GM19438 (cell line): ENCODE measurements at regions not wholly inside any gene's neighbourhood (a gene's known extent, or its start where the extent isn't known, plus 50 kb on each side); places are given as distances from the start of the nearest gene placed in this dataset.
"Not testable (repeated sequence)": the region's sequence is repeated elsewhere in the genome, so short reads cannot be mapped to it uniquely, and the experiment has no call there.

Experiments used
- ATAC-seq: cut with Tn5 transposase; IDR thresholded peaks from one replicate; pipeline ENCODE4 v1.9.1; 2021; ENCODE audit warnings: low read depth; ENCODE audit not compliant: unreplicated experiment

DNA sequence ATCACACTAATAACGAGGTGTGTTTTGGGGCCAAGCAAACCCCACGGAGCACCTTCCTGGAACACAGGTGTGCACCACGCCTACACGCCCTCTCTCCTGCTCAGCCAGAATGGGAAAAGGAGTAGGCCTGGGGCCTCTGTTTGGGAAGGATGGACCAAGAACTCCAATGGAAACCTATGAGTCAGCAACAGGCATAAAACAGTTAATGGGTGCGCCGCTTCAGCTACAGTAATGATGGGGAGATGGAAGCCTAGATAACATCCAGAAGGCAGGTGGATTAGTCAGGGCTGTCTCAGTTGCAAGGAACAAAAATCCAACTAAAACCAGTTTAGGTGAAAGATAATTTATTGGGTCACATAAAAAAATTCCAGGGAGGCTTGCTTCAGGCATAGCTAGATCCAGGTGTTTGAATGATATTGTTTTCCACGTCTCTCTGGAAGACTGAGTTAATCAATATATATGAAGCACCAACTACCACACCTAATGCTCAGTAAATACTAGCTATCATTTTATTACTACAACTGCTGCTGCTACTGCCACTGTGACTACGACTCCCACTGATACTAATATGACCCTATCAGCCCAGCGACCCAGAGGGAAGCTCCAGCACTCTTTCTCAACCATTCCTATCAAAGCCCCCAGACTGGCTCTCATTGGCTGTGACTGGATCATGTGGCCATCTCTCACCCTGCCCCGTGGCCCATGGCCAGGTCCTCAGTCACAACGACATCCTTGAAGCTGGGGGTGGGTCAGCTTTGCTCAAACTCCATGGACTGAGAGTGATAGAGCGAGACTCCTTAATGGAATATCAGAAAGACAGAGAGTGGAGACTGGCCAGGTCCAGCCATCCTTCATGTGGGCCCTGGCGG lies 155.2 kb upstream of the PTPN1 start:
- no peak for ATAC-seq

DNA sequence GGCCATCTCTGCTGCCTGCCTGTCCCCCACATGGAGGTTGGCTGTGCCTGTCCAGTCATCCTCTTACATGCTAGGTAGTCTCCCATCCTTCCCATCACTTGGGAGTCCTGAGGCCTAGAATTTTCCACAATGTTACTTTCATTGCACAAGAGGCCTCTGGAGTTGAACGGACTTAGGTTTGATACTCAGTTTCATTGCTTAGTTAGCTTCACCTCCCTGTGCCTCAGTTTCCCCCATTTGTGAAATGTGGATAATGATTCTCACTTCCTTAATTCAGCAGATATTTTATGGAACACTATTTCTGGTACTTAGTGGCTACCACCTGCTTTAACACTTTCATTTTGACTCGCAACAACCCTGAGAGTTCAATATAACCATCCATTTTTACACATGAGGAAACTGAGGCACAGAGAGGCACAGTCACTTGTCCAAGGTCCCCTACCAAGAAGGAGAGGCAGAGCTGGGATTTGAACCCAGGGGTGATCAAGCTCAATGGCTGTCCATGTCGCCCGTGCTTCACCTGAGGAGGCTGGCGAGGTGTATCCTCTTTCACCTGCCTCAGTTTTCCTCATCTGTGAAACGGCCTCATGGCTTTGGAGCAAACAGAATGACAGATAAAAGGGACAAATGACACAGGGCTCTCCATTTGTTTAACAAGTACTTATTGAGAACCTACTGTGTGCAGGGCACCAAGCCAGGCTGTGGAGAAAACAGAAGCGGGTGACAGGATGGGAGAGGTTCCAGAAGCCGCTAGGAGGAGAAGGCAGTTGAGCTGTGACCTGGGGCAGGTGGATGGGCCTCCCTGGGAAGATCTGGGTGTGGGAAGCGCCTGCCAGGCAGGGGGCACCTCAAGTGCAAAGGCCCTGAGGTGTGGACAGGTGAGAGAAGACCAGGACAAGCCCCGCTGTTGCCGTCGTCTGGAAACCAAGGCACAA lies 154.3 kb upstream of the PTPN1 start:
- no peak for ATAC-seq

DNA sequence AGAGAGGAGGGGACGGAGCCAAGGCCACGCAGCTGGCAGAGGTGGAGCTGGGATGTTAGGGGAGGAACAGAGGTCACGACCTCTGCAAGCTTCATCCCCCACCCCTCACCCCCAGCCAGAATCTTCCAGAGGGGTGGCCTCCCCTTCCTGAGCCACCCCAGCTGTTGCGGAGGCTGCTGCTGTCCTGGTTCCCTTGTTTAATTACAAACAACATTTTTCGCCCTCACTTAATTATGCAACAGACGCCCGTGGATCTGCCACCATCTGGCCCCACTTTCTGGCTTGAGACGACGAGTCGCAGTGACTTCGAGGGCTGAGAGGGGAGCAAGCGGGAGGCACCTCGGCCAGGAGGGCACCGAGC lies 153.7 kb upstream of the PTPN1 start:
- no peak for ATAC-seq

DNA sequence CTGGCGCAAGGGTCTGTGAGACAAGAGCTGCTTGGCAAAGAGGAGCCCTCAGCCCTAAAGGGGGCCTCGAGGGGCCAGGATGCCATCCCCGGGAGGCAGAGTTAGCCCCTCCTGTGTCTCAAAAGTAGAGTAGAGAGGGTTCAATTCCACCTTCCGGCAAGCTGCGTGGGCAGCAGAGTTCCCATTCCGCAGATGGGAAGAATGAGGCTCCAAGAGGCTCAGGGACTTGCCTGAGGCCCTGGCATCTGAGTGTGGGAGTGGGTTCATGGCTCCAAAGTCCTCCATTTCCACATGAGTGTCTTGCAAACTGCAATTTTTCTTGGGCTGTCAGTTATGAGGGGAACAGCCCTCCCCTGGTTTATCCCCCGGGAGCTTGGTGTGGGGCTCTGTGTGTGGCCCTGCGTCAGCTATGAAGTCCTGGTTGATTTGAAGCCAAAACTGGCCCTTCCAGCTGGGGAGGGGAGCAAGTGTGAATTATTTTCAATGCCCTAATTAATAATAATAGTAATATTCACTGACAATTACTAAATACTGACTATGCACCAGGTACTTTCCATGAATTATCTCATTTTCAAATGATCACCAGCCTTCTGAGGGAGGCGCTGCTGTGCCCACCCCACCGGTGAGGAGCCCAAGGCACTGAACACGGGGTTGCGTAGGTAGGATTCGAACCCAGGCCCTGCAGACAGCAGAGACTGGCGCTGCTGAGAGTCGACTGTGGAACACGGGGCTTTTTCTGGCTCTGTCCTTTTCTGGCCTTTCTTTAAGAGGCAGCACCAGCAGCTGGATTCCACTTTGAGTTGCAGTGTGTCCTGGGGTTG lies 153.0 kb upstream of the PTPN1 start:
- no peak for ATAC-seq

DNA sequence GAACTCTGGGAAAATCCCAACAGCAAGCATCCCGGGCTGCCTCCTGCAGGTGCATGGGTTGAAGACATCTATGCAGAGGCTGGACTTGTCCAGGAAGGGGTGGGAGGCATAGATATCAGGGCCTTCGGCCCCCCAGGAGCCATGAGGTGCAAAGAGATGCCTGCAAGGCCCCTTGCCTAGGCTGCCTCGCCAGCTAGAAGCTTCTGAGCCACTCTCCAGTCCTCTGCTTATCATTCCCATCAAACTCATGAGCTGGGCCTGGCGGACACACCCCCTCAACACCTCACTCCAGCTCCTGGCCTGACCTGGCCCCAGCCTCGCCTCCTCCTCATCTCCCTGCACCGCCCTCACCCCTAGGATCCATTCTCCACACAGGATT lies 152.4 kb upstream of the PTPN1 start:
- ATAC-seq = no peak

DNA sequence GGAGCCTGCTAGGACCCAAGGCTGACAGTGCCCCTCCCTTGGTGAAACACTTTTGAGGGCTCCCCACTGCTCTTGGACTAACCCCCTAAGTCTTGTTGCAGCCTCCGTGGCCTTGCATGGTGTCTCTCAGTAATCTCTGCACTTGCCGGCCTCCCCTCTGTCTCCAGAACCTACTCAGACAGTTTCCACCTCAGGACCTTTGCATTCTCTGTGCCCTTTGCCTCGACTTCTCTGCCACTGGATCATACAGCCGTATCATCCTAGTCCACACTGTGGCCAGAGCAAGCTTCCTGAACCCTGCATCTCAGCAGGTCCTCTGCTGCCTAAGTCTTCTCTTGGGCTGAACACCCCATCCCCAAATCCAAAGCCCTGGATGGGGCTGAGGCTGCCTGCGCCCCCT lies 152.0 kb upstream of the PTPN1 start:
- no peak for ATAC-seq

DNA sequence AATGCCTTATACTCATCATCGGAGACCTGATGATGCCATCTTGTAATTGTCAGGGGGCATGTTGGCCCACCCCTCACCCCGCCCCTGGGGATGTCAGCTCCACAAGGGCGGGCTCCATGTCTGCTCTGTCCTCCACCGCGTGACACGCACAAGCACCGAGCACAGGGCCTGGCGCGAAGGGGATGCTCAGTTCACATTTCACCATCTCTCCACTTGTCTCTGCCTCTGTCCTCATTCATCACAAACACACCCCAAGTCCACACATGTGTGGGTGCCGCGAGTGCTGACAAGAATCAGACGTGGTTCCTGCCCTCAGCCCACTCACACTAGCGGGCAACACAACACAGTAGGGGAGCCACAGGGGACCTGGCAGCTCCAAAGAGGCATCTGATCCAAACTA lies 151.2 kb upstream of the PTPN1 start:
- no peak for ATAC-seq

DNA sequence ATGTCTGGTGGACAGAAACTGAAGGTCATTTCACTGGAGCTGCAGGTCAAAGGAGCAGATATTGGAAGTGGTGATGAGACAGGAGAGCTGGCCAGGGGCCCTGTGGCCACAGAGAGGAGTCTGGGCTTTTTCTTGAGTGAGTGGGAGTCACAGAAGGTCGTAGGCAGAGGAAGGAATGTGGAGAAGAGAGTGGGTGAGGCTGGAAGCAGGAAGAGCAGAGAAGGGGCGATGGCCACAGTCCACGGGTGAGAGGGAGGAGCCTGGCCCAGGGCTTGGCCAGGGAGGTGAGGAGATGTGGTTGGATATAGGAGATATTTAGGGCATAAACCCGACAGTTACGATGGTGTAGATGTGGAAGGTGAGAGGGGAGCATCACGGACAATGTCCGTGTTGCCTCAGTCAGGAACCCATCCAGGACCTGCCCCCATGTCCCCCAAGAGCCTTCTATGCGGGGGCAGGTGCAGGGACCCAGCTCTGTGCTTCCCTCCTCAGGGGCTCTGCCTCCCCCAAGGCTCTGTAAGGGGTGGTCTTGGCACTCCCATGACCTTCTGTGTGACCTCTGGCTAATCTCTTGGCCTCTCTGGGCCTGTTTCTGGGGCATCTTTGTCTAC lies 150.5 kb upstream of the PTPN1 start:
- no peak for ATAC-seq

DNA sequence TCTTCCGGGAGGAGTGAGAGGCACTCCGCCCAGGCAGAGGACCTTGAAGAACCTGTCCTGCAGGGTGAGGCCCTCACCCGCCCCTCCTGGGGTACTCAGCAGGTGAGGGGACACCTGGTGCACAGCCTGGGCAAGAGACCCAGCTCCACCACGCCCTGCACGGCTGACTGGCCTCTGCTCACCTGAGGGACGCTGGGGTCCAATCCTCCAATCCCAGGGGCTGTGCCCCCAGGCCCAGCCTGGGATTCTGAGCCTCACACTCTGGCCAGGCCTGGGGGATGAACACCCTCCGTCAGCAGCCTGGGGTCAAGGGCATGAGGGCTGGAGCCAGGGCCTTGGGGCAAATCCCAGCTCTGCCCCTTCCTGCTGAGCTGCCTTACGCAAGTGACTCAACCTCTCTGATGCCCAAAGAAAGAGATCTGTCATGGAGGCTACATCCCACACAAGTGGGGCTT lies 149.9 kb upstream of the PTPN1 start:
- no peak for ATAC-seq

DNA sequence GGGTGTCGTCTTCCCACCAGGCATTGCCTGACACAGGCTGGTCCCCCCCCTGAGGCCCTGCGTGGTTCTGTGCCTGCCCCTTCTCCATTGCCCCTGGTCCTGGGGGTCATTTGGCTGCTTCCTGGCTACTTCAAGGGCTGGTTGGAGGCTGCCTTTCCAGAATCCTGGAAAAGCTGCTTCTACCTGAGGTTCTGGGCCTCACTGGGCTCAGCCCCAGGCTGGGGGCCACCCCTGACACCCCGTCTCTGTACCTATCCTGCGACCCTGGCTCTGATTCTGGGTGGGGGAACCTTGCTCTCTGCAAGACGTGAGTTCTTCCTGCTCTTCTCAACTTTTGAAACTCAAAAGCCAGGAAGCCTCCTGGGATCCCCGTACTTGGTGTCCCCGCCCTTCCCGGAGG lies 149.3 kb upstream of the PTPN1 start:
- no peak for ATAC-seq

DNA sequence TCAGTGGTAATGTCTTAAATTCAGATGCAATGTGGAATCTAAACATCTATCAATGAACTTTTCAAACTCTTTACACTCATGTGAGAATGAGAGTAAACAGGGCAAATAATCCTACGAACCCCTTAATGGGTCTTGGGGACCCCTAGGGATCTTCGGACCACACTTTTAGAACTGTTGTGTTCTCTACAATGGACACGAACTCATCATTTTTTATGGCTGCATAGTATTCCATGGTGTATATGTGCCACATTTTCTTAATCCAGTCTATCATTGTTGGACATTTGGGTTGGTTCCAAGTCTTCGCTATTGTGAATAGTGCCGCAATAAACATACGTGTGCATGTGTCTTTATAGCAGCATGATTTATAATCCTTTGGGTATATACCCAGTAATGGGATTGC lies 148.0 kb upstream of the PTPN1 start:
- ATAC-seq = not testable (repeated sequence)

DNA sequence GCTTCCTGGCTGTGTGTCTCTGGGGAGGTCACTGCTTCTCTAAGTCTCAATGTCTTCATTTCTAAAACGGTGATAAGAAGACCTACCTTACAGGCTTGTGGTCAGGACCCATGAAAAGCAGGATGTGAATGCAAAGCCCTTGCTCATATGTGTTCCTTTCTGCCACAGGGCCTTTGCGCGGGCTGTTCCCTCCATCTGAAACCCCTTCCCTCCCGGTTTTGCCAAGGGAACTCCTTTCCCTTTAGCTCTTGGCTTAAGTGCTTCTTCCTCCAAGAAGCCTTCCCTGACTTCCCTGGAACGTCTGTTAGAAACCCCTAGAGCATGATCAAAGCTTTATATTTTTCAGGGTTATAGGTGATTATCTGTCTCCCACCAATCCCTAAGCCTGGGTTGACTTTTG lies 147.2 kb upstream of the PTPN1 start:
- ATAC-seq = no peak

DNA sequence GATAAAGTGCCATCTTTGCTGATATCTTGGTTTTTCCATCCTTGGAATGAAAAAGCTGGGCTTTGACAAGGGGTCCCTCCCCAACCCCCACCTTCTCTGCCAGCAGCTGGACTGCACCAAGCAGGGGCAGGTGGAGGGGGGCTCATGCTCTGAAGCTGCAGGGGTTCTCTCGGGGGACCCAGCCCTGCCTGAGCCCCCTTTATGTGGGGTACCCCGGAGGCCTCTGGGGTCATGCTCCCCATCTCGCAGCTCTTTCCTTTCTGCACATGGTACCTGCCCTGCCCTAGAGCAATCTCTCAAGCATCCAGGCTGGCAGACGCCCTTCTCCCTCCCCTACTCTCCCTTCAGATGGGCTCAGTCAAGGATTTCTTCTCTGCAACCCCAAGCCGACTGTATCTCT lies 146.7 kb upstream of the PTPN1 start:
- no peak for ATAC-seq

DNA sequence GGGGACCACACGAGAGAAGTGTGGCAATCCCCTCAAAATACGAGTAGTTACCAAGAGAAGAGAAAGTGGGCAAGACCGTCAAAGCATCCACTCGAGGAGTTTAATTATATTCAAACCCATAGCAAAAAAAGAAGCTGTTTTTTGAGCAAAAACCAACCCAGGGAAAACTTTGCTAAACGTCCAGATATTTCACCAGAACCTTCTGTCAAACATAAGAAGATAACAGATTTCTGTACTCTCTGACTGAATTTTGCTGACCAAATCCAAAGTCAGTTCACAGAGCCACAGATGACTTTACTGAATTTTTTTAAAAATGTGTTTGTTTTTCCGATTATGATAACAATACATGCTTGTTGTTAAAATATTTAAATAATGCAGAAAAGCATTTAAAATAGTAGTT lies 145.6 kb upstream of the PTPN1 start:
- ATAC-seq = no peak

DNA sequence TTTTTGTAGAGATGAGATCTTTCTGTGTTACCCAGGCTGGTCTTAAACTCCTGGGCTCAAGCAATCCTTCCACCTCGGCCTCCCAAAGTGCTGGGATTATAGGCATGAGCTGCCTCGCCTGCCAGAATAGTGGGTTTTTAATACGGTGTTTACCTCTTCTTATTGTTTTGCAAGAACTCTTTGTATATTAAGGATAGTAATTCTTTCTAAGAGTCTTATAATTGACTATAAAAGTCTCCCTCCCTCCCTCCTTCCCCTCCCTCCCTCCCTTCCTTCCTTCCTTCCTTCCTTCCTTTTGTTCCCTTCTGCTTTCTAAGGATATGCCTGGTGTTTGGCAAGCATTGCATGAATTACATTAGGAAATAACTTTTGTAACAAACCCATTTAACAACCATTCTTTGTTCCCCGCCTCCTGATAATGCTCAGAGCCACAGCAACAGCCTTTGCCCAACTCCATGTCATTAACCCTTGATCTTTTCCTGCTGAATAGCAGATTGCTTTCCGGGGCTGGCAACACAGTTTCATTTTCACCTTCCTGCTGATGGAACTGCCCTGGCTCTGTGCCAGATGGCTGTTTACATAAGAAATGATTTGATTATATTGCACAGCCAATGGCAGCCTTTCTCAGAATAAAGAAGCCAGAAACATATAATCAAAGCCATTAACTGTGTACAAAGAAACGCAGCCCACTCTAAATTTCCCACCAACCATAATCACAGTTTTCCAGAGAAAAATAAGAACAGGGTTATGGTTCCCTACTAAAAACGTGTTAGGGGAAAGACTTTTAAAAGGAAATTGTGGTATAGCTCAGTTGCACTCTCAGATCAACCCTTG lies 143.7 kb upstream of the PTPN1 start:
- no peak for ATAC-seq

DNA sequence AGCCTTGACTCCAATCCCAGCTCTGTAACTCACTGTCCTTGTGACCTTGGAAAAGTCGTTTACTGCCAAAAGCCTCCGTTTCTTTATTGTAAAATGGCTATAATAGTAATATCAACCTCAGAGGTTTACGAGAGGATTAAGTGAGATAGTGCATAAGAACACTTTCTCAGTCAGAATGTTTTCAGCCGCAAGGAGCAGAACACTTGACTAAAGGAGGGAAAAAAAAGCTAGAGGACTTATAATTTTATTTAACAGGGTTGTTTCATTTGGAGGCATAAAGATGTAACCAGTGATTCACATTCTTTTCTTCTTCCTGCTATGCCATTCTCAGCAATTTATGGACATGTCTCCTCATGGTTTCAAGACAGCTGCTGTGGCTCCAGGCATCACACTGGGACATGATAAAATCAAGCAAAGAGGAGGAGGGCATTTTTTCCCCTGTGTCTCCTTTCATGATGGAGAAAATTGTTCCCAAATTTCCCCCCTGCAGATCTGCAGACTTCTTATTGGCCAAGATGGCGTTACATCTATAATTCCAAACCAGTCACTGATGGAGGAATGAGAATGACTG lies 143.0 kb upstream of the PTPN1 start:
- ATAC-seq = no peak

DNA sequence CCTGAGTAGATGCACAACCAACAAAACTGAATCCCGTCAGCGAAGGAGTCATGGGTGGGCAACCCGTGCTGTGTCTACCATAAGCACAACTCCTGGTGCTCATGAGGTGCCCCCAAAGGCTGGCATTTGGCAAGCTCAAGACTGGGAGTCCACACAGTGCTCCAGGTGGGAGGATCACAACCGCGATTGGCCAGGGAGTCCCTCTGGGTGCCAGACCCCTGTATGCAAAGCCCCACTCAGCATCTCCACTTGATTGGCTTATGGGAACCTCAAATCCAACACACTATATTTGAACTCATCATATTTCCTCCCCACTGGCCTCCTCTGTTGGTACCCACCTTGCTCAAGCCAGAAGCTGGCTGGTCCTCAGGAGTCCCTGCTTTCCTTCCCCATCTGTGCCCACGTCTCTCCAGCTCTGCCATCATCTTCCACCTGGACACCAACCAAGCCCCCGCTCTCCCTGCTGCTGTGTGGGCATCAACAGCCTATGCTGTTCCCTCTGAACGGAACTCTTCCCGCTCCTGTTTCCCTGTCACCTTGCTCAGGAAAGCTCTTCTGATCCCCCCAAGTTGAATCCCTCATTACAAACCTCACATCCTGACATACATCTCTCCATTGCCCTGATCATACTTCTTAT lies 142.3 kb upstream of the PTPN1 start:
- no peak for ATAC-seq

DNA sequence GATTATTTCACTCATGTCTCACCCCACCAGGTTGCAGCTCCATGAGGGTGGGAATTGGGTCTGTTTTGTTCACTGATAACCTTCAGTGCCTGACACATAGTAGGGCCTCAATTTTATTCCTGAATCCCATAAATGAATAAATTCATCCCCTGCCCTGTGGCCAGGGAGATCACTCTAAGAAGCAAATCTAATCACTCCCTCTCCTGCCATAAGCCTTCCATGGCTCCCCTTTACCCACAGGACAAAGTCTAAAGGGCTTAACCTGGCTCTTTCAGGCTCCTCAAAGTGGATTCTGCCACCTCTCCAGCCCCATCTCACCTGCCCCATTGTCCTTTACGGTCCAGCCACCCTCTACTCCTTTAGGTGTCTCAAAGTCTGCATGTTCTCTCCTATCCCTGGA lies 141.8 kb upstream of the PTPN1 start:
- ATAC-seq = no peak

DNA sequence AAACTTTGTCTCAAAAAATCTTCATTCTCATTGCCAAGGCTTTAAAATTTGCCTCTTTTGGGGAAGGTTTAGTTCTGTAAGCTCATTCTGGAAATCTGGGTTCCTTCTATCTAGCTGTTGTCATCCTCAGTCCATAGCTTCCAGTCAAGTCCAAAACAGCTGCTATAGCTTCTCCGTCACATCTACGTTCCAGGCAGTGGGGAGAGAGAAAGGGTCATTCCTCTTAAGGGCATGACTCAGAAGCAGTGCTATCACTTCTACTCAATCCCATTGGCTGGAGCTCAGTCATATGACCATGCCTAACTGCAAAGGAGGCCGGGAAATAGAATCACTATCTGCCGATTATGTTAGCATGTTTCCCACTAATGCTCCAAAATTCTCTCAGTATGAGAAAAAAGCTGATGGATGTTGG lies 141.4 kb upstream of the PTPN1 start:
- no peak for ATAC-seq
